DOHH2 (cell line): ENCODE measurements at regions not wholly inside any gene's neighbourhood (a gene's known extent, or its start where the extent isn't known, plus 50 kb on each side); places are given as distances from the start of the nearest gene placed in this dataset.

ENCODE experiments used
- H3F3A ChIP-seq: fragments of 200-600 bp; sonication (generic), shearing (Covaris generic); 2 replicates; pipeline ENCODE4 v1.6.0; 2016; ENCODE audit warnings: antibody characterized with exemption, mild to moderate bottlenecking; ENCODE audit not compliant: control insufficient read depth, insufficient read depth
- H3K27ac ChIP-seq: fragments of 200-600 bp; sonication (generic); 2 replicates; pipeline ENCODE4 v1.5.1; 2014; ENCODE audit warnings: low read depth, mild to moderate bottlenecking, low read length, moderate library complexity
- H3K27me3 ChIP-seq: fragments of 200-600 bp; sonication (generic); 2 replicates; pipeline ENCODE4 v1.6.1; 2014; ENCODE audit warnings: mild to moderate bottlenecking, low read length, mixed read lengths; ENCODE audit not compliant: control insufficient read depth
- H3K36me3 ChIP-seq: fragments of 200-600 bp; sonication (generic); 2 replicates; pipeline ENCODE4 v1.6.1; 2014; ENCODE audit warnings: mild to moderate bottlenecking, low read length, moderate library complexity, mixed read lengths; ENCODE audit not compliant: control insufficient read depth
- H3K4me1 ChIP-seq: fragments of 200-600 bp; sonication (generic); 2 replicates; pipeline ENCODE4 v1.6.1; 2014; ENCODE audit warnings: mild to moderate bottlenecking, low read length, mixed read lengths; ENCODE audit not compliant: control insufficient read depth
- H3K4me2 ChIP-seq: fragments of 200-600 bp; sonication (generic); 2 replicates; pipeline ENCODE4 v1.6.0; 2014; ENCODE audit warnings: mild to moderate bottlenecking, low read length, moderate library complexity
- H3K4me3 ChIP-seq: fragments of 200-600 bp; sonication (generic); 2 replicates; pipeline ENCODE4 v1.5.1; 2014; ENCODE audit warnings: mild to moderate bottlenecking, low read length, mixed read lengths
- H3K79me2 ChIP-seq: fragments of 200-600 bp; sonication (generic); 2 replicates; pipeline ENCODE4 v1.6.1; 2014; ENCODE audit warnings: mild to moderate bottlenecking, low read length, mixed read lengths; ENCODE audit not compliant: control insufficient read depth
- H3K9me2 ChIP-seq: fragments of 200-600 bp; sonication (generic); replicated peaks from 2 replicates; pipeline ENCODE4 v1.6.1; 2014; ENCODE audit warnings: mild to moderate bottlenecking, low read length, mixed read lengths; ENCODE audit not compliant: control insufficient read depth
- H3K9me3 ChIP-seq: fragments of 200-600 bp; sonication (generic); 2 replicates; pipeline ENCODE4 v1.6.1; 2014; ENCODE audit warnings: antibody characterized with exemption, low read length, mixed read lengths; ENCODE audit not compliant: control insufficient read depth, insufficient read depth
- H4K20me1 ChIP-seq: fragments of 200-600 bp; sonication (generic); 2 replicates; pipeline ENCODE4 v1.6.0; 2014; ENCODE audit warnings: low read depth, mild to moderate bottlenecking, antibody characterized with exemption, low read length, moderate library complexity; ENCODE audit not compliant: control insufficient read depth, insufficient read depth
- CTCF ChIP-seq: fragments of 200-600 bp; sonication (generic); IDR thresholded peaks from one replicate; pipeline ENCODE4 v1.5.1; 2014; ENCODE audit warnings: antibody characterized with exemption, mild to moderate bottlenecking, low read depth, low read length; ENCODE audit not compliant: poor library complexity, severe bottlenecking
- EZH2phosphoT487 ChIP-seq: fragments of 200-600 bp; sonication (generic); IDR thresholded peaks from 2 replicates; pipeline ENCODE4 v1.6.1; 2017; ENCODE audit warnings: borderline replicate concordance, mild to moderate bottlenecking, antibody characterized with exemption, low read length, moderate library complexity, mixed read lengths

- no peaks in the 10 kb centered on the region for H3K27me3 ChIP-seq
- H3K4me1 ChIP-seq, result peaks cover 12% of the 10 kb centered on the region
- no peak for TF ChIP-seq CTCF
- no peak for TF ChIP-seq EZH2phosphoT487
- no peaks in the 10 kb centered on the region for H4K20me1 ChIP-seq
- no peaks in the 10 kb centered on the region; the same call in 1 of the 2 replicates for H3K9me2 ChIP-seq
- H3F3A ChIP-seq, result no peaks in the 10 kb centered on the region
- H3K4me2 ChIP-seq, result no peak overlapping the region
- no peaks in the 10 kb centered on the region; the same call in 1 of the 2 replicates for H3K9me3 ChIP-seq
- no peaks in the 10 kb centered on the region for H3K36me3 ChIP-seq
- no peak overlapping the region for H3K27ac ChIP-seq
- H3K4me3 ChIP-seq, result no peak overlapping the region
- H3K79me2 ChIP-seq, result no peaks in the 10 kb centered on the region
These were observed 595.7 kb upstream of the ARID1B start for GRCh38 chr6:156181506-156181905.

- no peak overlapping the region for H3K4me2 ChIP-seq
These were observed 601.2 kb upstream of the ARID1B start for GRCh38 chr6:156175971-156176421.

GRCh38 chr6:156175433-156175832, 601.7 kb upstream of the ARID1B start:
- Histone ChIP-seq H3K9me2 (no peaks in the 10 kb centered on the region), H3K4me2 (no peak overlapping the region), H3K27ac (no peak overlapping the region), H4K20me1 (no peaks in the 10 kb centered on the region), H3F3A (no peaks in the 10 kb centered on the region), H3K4me1 (no peaks in the 10 kb centered on the region), H3K27me3 (no peaks in the 10 kb centered on the region), H3K36me3 (no peaks in the 10 kb centered on the region), H3K4me3 (no peak overlapping the region), H3K79me2 (no peaks in the 10 kb centered on the region), H3K9me3 (no peaks in the 10 kb centered on the region)
- TF ChIP-seq CTCF (no peak), EZH2phosphoT487 (no peak)

More at GRCh38 chr6:156175971-156176421, 601.2 kb upstream of the ARID1B start:
- Histone ChIP-seq H3F3A (no peaks in the 10 kb centered on the region), H3K9me2 (no peaks in the 10 kb centered on the region), H3K79me2 (no peaks in the 10 kb centered on the region), H3K36me3 (no peaks in the 10 kb centered on the region), H3K27me3 (no peaks in the 10 kb centered on the region), H3K27ac (no peak overlapping the region), H3K9me3 (no peaks in the 10 kb centered on the region), H4K20me1 (no peaks in the 10 kb centered on the region), H3K4me3 (no peak overlapping the region), H3K4me1 (no peaks in the 10 kb centered on the region)
- no peak for TF ChIP-seq CTCF
- TF ChIP-seq EZH2phosphoT487, result no peak
